Loucy (cell line): ENCODE measurements at regions not wholly inside any gene's neighbourhood (a gene's known extent, or its start where the extent isn't known, plus 50 kb on each side); places are given as distances from the start of the nearest gene placed in this dataset.

ENCODE experiments used
- H2AFZ ChIP-seq: fragments of 200-600 bp; sonication (generic); 2 replicates; pipeline ENCODE4 v1.6.0; 2016; ENCODE audit warnings: antibody characterized with exemption, mild to moderate bottlenecking, low read length, moderate library complexity
- H3F3A ChIP-seq: fragments of 200-600 bp; 2 replicates; pipeline ENCODE4 v1.6.0; 2016; ENCODE audit warnings: antibody characterized with exemption, low read depth, mild to moderate bottlenecking
- H3K27me3 ChIP-seq: fragments of 200-600 bp; sonication (generic); 2 replicates; pipeline ENCODE4 v1.6.1; 2014; ENCODE audit warnings: low read length, mild to moderate bottlenecking; ENCODE audit not compliant: insufficient read depth, poor library complexity, severe bottlenecking
- H3K36me3 ChIP-seq: fragments of 200-600 bp; sonication (generic); 2 replicates; pipeline ENCODE4 v1.6.1; 2016; ENCODE audit warnings: low read length; ENCODE audit not compliant: insufficient read depth
- H3K4me1 ChIP-seq: fragments of 200-600 bp; sonication (generic); 2 replicates; pipeline ENCODE4 v1.5.1; 2014; ENCODE audit warnings: low read length, mild to moderate bottlenecking; ENCODE audit not compliant: insufficient read depth, poor library complexity, severe bottlenecking
- H3K4me2 ChIP-seq: fragments of 200-600 bp; sonication (generic); 2 replicates; pipeline ENCODE4 v1.6.0; 2014; ENCODE audit warnings: antibody characterized with exemption, low read length, low read depth, mild to moderate bottlenecking; ENCODE audit not compliant: poor library complexity, severe bottlenecking
- H3K4me3 ChIP-seq: fragments of 200-600 bp; sonication (generic); 2 replicates; pipeline ENCODE4 v1.5.1; 2014; ENCODE audit warnings: low read length, mild to moderate bottlenecking, mixed read lengths; ENCODE audit not compliant: poor library complexity, severe bottlenecking
- H3K79me2 ChIP-seq: fragments of 200-600 bp; sonication (generic); 2 replicates; pipeline ENCODE4 v1.6.1; 2014; ENCODE audit warnings: low read length; ENCODE audit not compliant: insufficient read depth
- H3K9ac ChIP-seq: fragments of 200-600 bp; sonication (generic); 2 replicates; pipeline ENCODE4 v1.6.0; 2014; ENCODE audit warnings: mild to moderate bottlenecking, low read depth, low read length, moderate library complexity; ENCODE audit not compliant: poor library complexity, severe bottlenecking
- H3K9me2 ChIP-seq: fragments of 200-600 bp; sonication (generic); replicated peaks from 2 replicates; pipeline ENCODE4 v1.6.1; 2016; ENCODE audit warnings: low read depth, low read length, mixed read lengths
- H3K9me3 ChIP-seq: fragments of 200-600 bp; sonication (generic); 2 replicates; pipeline ENCODE4 v1.6.1; 2014; ENCODE audit warnings: mild to moderate bottlenecking, antibody characterized with exemption, low read length, low read depth; ENCODE audit not compliant: insufficient read depth
- H4K20me1 ChIP-seq: fragments of 200-600 bp; sonication (generic); 2 replicates; pipeline ENCODE4 v1.6.0; 2014; ENCODE audit warnings: antibody characterized with exemption, low read length, mild to moderate bottlenecking; ENCODE audit not compliant: insufficient read depth, poor library complexity, severe bottlenecking
- EZH2phosphoT487 ChIP-seq: fragments of 200-600 bp; IDR thresholded peaks from 2 replicates; pipeline ENCODE4 v1.6.1; 2018; ENCODE audit warnings: antibody characterized with exemption, mild to moderate bottlenecking, moderate library complexity, borderline replicate concordance
- TF ChIP-seq, protein P1 (sequence below): fragments of 200-600 bp; sonication (generic); conservative IDR thresholded peaks from 2 replicates; pipeline ENCODE4 v1.5.1; 2014; ENCODE audit warnings: mild to moderate bottlenecking, antibody characterized with exemption, low read length

DNA sequence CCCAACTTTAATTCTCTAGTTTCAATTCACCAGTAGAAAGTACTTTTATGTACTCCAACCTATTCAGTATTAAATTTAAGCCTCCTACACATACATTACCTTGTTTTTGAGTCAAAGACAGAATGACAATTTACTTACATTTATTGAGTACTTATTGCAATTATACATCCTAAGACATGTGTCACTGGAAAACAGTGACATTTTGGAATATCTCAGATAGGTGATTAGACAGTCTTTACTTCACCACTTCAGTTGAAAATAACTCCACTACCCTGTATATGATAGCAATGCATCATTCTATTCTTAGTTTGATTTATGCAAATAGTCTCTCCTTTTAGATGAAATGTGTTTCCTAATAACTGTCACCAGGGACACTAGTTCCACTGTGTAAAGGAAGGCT is 461.5 kb downstream of the TUSC7 start:
- no peaks in the 10 kb centered on the region for H3K9me2 ChIP-seq
- H4K20me1 ChIP-seq, result no peaks in the 10 kb centered on the region
- no peaks in the 10 kb centered on the region for H3K4me1 ChIP-seq
- H3K4me3 ChIP-seq, result no peak overlapping the region
- no peak overlapping the region for H3K9ac ChIP-seq
- no peaks in the 10 kb centered on the region for H3K27me3 ChIP-seq
- no peaks in the 10 kb centered on the region for H3K9me3 ChIP-seq
- no peak overlapping the region for H2AFZ ChIP-seq
- no peaks in the 10 kb centered on the region for H3K79me2 ChIP-seq
- TF ChIP-seq, protein P1, sequence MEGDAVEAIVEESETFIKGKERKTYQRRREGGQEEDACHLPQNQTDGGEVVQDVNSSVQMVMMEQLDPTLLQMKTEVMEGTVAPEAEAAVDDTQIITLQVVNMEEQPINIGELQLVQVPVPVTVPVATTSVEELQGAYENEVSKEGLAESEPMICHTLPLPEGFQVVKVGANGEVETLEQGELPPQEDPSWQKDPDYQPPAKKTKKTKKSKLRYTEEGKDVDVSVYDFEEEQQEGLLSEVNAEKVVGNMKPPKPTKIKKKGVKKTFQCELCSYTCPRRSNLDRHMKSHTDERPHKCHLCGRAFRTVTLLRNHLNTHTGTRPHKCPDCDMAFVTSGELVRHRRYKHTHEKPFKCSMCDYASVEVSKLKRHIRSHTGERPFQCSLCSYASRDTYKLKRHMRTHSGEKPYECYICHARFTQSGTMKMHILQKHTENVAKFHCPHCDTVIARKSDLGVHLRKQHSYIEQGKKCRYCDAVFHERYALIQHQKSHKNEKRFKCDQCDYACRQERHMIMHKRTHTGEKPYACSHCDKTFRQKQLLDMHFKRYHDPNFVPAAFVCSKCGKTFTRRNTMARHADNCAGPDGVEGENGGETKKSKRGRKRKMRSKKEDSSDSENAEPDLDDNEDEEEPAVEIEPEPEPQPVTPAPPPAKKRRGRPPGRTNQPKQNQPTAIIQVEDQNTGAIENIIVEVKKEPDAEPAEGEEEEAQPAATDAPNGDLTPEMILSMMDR, result no peak
- no peak for TF ChIP-seq EZH2phosphoT487
- no peaks in the 10 kb centered on the region for H3K36me3 ChIP-seq
- no peaks in the 10 kb centered on the region for H3F3A ChIP-seq
- H3K4me2 ChIP-seq, result no peak overlapping the region

DNA sequence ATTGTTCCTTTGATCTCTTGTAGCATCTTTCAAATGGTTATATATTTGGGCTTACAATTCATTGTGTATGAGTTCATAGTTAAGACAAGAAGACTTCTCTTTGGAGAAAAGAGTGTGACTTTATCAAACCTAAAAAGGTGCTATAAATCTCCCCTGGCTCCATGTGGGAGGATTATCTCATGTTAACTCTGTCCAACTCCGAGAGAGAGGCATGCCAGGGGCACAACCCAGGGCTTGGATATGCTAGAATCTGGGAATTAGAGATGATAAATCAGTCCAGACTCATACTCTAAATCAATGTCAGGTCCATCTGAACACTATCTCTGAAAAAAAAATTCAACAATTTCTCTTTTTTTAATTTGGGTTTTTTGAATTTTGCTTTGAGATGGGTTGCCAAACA is 462.8 kb downstream of the TUSC7 start:
- TF ChIP-seq EZH2phosphoT487, result no peak
- TF ChIP-seq, protein P1, result no peak
- Histone ChIP-seq H3K9ac (no peak overlapping the region), H3K27me3 (no peaks in the 10 kb centered on the region), H4K20me1 (no peaks in the 10 kb centered on the region), H3F3A (no peaks in the 10 kb centered on the region), H3K4me2 (no peak overlapping the region), H3K79me2 (no peaks in the 10 kb centered on the region), H2AFZ (no peak overlapping the region), H3K36me3 (no peaks in the 10 kb centered on the region), H3K4me1 (no peaks in the 10 kb centered on the region), H3K9me2 (no peaks in the 10 kb centered on the region), H3K9me3 (no peaks in the 10 kb centered on the region), H3K4me3 (no peak overlapping the region)

DNA sequence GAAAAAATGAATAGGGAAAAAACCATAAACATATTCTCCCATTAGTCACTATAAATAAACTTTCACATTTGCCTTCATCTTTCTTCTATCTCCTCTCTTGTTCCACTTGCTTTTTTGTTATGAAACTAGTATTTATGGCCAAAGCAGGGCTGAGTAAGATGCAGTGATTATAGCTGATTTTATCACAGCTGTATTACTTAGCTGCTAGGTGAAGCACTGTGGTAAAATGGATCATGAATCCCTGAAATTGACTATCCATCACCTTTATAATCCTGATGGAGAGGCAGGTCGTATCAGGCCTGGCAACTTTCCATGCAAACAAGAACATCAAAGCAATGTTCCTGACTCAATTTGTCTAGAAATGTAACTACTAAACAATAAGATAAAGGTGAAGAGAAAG is 471.6 kb downstream of the TUSC7 start:
- Histone ChIP-seq H3K4me3 (no peak overlapping the region), H3K79me2 (no peaks in the 10 kb centered on the region), H3K36me3 (no peaks in the 10 kb centered on the region), H3F3A (no peaks in the 10 kb centered on the region), H4K20me1 (no peaks in the 10 kb centered on the region), H3K4me2 (no peak overlapping the region), H3K9ac (no peak overlapping the region), H3K4me1 (no peaks in the 10 kb centered on the region), H3K9me2 (no peaks in the 10 kb centered on the region), H3K27me3 (no peaks in the 10 kb centered on the region), H3K9me3 (no peaks in the 10 kb centered on the region), H2AFZ (no peak overlapping the region)
- TF ChIP-seq EZH2phosphoT487, result no peak
- TF ChIP-seq, protein P1, result no peak
